ENCODE measurements at regions not wholly inside any gene's neighbourhood (a gene's known extent, or its start where the extent isn't known, plus 50 kb on each side); places are given as distances from the start of the nearest gene placed in this dataset.

GRCh38 chr6:48777411-48777810 lies 666.4 kb upstream of the PTCHD4 start:
- TF ChIP-seq CTCF (conservative IDR thresholded peaks at IDR 0.05; ENCODE audit: low read depth, low read length) (no peak), EZH2 (IDR thresholded peaks at IDR 0.05; ENCODE audit: low read length, unreplicated experiment) (no peak)

Measured in PC-3 (cell line).